Fibroblast of villous mesenchyme (primary cell): ENCODE measurements at regions not wholly inside any gene's neighbourhood (a gene's known extent, or its start where the extent isn't known, plus 50 kb on each side); places are given as distances from the start of the nearest gene placed in this dataset.
"Not testable (repeated sequence)": the region's sequence is repeated elsewhere in the genome, so short reads cannot be mapped to it uniquely, and the experiment has no call there.

Source experiments
- DNase-seq: peaks from one replicate; pipeline ENCODE4 v3.0.0-alpha.2; 2010; ENCODE audit warnings: low read depth
- H3K4me3 ChIP-seq: 2 replicates; pipeline ENCODE4 v1.5.1; 2011; ENCODE audit warnings: low read depth, mild to moderate bottlenecking, low read length
- TF ChIP-seq, protein P1 (sequence below): IDR thresholded peaks from 2 replicates; pipeline ENCODE4 v1.5.1; 2012; ENCODE audit warnings: low read depth, mild to moderate bottlenecking, low read length; ENCODE audit not compliant: insufficient read depth

DNA sequence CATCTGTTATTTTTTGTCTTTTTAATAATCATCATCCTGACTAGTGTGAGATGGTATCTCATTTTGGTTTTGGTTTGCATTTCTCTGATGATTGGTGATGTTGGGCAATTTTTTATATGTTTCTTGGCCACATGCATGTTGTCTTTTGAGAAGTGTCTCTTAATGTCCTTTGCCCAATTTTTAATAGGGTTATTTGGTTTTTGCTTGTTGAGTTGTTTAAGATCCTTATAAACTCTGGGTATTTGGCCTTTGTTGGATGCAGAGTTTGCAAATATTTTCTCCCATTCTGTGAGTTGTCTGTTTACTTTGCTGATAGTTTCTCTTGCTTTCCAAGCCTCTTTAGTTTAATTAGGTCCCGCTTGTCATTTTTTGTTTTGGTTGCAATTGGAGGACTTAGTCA, 152.1 kb upstream of the MED14 start:
- DNase-seq = peak; percentile 42
- TF ChIP-seq, protein P1, sequence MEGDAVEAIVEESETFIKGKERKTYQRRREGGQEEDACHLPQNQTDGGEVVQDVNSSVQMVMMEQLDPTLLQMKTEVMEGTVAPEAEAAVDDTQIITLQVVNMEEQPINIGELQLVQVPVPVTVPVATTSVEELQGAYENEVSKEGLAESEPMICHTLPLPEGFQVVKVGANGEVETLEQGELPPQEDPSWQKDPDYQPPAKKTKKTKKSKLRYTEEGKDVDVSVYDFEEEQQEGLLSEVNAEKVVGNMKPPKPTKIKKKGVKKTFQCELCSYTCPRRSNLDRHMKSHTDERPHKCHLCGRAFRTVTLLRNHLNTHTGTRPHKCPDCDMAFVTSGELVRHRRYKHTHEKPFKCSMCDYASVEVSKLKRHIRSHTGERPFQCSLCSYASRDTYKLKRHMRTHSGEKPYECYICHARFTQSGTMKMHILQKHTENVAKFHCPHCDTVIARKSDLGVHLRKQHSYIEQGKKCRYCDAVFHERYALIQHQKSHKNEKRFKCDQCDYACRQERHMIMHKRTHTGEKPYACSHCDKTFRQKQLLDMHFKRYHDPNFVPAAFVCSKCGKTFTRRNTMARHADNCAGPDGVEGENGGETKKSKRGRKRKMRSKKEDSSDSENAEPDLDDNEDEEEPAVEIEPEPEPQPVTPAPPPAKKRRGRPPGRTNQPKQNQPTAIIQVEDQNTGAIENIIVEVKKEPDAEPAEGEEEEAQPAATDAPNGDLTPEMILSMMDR = no peak
- no peak overlapping the region for H3K4me3 ChIP-seq

DNA sequence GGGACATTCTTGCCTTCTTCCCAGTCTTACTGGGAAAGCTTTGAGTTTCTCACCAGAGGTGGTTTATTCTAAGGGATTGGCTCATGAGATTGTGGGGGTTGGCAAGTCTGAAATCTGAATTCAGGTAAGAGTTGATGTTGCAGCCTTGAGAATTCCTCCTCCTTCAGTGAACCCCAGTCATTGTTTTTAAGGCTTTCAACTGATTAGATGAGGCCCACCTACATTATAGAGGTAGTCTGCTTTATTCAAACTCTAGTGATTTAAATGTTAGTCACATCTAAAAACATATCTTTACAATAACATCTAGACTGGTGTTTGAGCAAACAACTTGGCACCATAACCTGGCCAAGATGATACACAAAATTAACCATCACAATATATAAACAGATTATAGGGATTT, 156.5 kb upstream of the MED14 start:
- TF ChIP-seq, protein P1 = no peak
- DNase-seq = no peak
- no peak overlapping the region for H3K4me3 ChIP-seq

DNA sequence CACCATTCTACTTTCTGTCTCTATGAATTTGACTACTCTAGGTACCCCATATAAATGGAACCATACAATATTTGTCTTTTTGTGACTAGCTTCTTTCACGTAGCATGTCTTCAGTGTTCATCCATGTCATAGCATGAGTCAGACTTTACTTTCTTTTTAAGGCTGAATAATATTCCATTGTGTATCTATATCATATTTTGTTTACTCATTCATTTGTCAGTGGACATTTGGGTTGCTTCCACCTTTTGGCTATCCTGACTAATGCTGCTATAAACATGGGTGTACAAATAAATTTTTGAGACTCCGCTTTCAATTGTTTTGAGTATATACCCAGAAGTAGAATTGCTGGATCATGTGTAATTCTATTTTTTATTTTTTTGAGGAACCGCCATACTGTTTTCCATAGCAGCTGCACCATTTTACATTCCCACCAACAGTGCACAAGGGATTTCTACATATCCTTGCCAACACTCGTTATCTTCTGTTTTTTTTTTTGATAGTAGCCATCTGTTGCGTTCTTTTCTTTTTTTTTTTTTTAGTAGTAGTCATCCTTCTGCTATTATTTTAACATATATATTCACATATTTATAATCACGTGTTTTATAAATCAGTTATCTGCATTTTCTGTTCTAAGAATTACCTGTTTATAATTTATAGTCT, 158.0 kb upstream of the MED14 start:
- H3K4me3 ChIP-seq = no peak overlapping the region
- TF ChIP-seq, protein P1 = no peak
- DNase-seq = peak; percentile 17

DNA sequence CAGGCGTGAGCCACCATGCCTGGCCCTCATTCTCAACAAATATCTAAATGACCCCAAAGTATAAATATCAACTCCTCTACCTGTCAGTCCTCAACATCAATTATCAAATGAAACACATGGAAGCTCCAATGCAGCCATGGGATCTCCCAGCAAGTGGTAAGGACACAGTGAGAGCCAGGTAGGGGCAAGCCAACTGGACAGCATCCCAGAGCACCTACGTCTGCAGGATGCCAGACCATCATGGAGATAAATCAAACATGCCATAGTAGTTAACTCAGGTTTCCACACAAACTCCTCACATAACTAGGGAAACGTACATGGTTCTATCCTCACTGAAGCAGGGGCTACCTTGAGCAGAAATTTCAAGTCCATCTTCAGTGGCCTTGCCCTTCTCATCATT, 159.9 kb upstream of the MED14 start:
- DNase-seq = no peak
- no peak overlapping the region for H3K4me3 ChIP-seq
- TF ChIP-seq, protein P1 = no peak

DNA sequence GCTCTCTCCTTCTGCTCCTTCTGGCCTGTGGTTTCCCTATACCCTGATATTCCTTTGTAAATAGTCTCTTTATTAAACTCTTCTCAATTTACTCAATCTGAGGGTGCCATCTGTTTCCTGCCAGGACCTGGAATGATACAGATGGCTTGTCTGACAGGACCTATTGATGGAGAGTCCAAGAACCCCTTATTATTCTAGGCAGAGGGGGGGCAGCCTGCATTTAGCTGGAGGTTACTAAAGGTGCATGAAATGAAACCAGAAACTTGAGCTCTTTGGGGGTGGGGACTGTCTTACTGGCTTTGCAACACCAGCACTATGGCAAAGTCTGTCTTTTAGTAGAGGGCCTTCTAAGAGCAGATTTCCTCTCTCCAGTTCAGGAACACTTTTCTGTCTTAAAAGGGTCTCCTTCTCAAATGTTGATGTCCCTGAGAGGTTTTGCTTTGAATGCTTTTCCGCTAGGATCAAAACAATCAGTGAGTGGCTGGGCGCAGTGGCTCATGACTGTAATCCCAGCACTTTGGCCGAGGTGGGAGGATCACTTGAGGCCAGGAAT, 162.5 kb upstream of the MED14 start:
- TF ChIP-seq, protein P1 = no peak
- DNase-seq = no peak
- no peak overlapping the region for H3K4me3 ChIP-seq

DNA sequence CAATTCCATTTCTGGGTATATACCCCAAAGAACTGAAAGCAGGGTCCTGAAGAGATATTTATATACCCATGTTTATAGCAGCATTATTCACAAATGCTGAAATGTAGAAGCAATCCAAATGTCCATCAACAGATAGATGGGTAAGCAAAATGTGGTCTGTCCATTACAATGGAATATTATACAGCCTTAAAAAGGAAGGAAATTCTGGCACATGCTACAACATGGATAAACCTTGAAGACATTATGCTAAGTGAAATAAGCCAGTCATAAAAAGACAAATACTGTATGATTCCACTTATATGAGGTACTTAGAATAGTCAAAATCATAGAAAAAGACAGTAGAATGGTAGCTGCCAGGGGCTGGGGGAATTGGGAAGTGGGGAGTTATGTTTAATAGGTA, 169.4 kb upstream of the MED14 start:
- not testable (repeated sequence) for DNase-seq, H3K4me3 ChIP-seq

DNA sequence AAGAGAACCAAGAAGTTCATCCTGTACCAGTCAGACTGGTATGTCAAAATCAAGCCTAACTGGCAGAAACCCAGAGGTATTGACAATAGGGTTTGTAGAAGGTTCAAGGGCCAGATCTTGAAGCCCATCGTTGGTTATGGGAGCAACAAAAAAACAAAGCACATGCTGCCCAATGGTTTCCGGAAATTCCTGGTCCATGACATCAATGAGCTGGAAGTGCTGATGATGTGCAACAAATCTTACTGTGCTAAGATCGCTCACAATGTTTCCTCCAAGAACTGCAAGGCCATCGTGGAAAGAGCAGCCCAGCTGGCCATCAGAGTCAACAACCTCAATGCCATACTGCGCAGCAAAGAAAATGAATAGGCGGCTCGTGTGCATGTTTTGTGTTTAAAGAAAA, 172.7 kb upstream of the MED14 start:
- peak; percentile 11 for DNase-seq
- H3K4me3 ChIP-seq = no peak overlapping the region
- TF ChIP-seq, protein P1 = no peak
